T-helper 2 cell treated with Interferon-gamma antibody and Interleukin-4, amounts not matched to agents 5 μg/mL and 100 μg/mL, for 36 hours (primary cell): ENCODE measurements at regions not wholly inside any gene's neighbourhood (a gene's known extent, or its start where the extent isn't known, plus 50 kb on each side); places are given as distances from the start of the nearest gene placed in this dataset.
"Not testable (repeated sequence)": the region's sequence is repeated elsewhere in the genome, so short reads cannot be mapped to it uniquely, and the experiment has no call there.

Experiments
- DNase-seq: peaks from one replicate; pipeline ENCODE4 v3.0.0; 2021; ENCODE audit warnings: low spot score
- H3K27ac Mint-ChIP-seq: one replicate; pipeline ENCODE4 v1.8.0; 2021; ENCODE audit warnings: mild to moderate bottlenecking, mixed read lengths
- H3K27me3 Mint-ChIP-seq: one replicate; pipeline ENCODE4 v1.8.0; 2021; ENCODE audit warnings: low read depth, mixed read lengths
- H3K36me3 Mint-ChIP-seq: one replicate; pipeline ENCODE4 v1.8.0; 2021; ENCODE audit warnings: low read depth, mixed read lengths
- H3K4me1 Mint-ChIP-seq: one replicate; pipeline ENCODE4 v1.8.0; 2021; ENCODE audit warnings: low read depth, mixed read lengths
- H3K4me3 Mint-ChIP-seq: one replicate; pipeline ENCODE4 v1.8.0; 2022; ENCODE audit warnings: mild to moderate bottlenecking, moderate library complexity, mixed read lengths
- H3K9me3 Mint-ChIP-seq: one replicate; pipeline ENCODE4 v1.8.0; 2021; ENCODE audit warnings: mixed read lengths

GRCh38 chr15:25090073-25090733, 135.4 kb downstream of the SNRPN start:
- no peaks in the 10 kb centered on the region for H3K27me3 Mint-ChIP-seq
- H3K9me3 Mint-ChIP-seq, result peaks cover 88% of the 10 kb centered on the region
- H3K27ac Mint-ChIP-seq, result no peak overlapping the region
- no peak for DNase-seq
- no peak overlapping the region for H3K4me3 Mint-ChIP-seq
- H3K4me1 Mint-ChIP-seq, result no peaks in the 10 kb centered on the region
- peaks cover 81% of the 10 kb centered on the region for H3K36me3 Mint-ChIP-seq

- H3K4me3 Mint-ChIP-seq, result no peak overlapping the region
- no peak overlapping the region for H3K27ac Mint-ChIP-seq
- no peaks in the 10 kb centered on the region for H3K27me3 Mint-ChIP-seq
- no peaks in the 10 kb centered on the region for H3K4me1 Mint-ChIP-seq
- peaks cover 81% of the 10 kb centered on the region for H3K36me3 Mint-ChIP-seq
- H3K9me3 Mint-ChIP-seq, result peaks cover 84% of the 10 kb centered on the region
- DNase-seq, result no peak
These were observed 136.8 kb downstream of the SNRPN start for GRCh38 chr15:25091421-25092158.

GRCh38 chr15:25092661-25093060, 137.9 kb downstream of the SNRPN start:
- no peaks in the 10 kb centered on the region for H3K4me1 Mint-ChIP-seq
- peaks cover 83% of the 10 kb centered on the region for H3K9me3 Mint-ChIP-seq
- no peak overlapping the region for H3K4me3 Mint-ChIP-seq
- no peak overlapping the region for H3K27ac Mint-ChIP-seq
- DNase-seq, result no peak
- H3K27me3 Mint-ChIP-seq, result no peaks in the 10 kb centered on the region
- peaks cover 83% of the 10 kb centered on the region for H3K36me3 Mint-ChIP-seq

- H3K4me3 Mint-ChIP-seq, result no peak overlapping the region
- peaks cover 79% of the 10 kb centered on the region for H3K36me3 Mint-ChIP-seq
- H3K4me1 Mint-ChIP-seq, result no peaks in the 10 kb centered on the region
- H3K27me3 Mint-ChIP-seq, result no peaks in the 10 kb centered on the region
- no peak for DNase-seq
- peaks cover 79% of the 10 kb centered on the region for H3K9me3 Mint-ChIP-seq
- H3K27ac Mint-ChIP-seq, result no peak overlapping the region
These were observed 138.8 kb downstream of the SNRPN start for GRCh38 chr15:25093455-25094029.

- H3K27me3 Mint-ChIP-seq, result no peaks in the 10 kb centered on the region
- H3K4me1 Mint-ChIP-seq, result no peaks in the 10 kb centered on the region
- H3K9me3 Mint-ChIP-seq, result peaks cover 79% of the 10 kb centered on the region
- H3K27ac Mint-ChIP-seq, result no peak overlapping the region
- H3K36me3 Mint-ChIP-seq, result peaks cover 78% of the 10 kb centered on the region
- H3K4me3 Mint-ChIP-seq, result no peak overlapping the region
- no peak for DNase-seq
These were observed 139.3 kb downstream of the SNRPN start for GRCh38 chr15:25094066-25094465.

- peaks cover 77% of the 10 kb centered on the region for H3K36me3 Mint-ChIP-seq
- H3K27me3 Mint-ChIP-seq, result no peaks in the 10 kb centered on the region
- no peaks in the 10 kb centered on the region for H3K4me1 Mint-ChIP-seq
- H3K4me3 Mint-ChIP-seq, result no peak overlapping the region
- no peak overlapping the region for H3K27ac Mint-ChIP-seq
- peaks cover 77% of the 10 kb centered on the region for H3K9me3 Mint-ChIP-seq
- no peak for DNase-seq
These were observed 139.7 kb downstream of the SNRPN start for GRCh38 chr15:25094519-25094918.

GRCh38 chr15:25095179-25095578, 140.4 kb downstream of the SNRPN start:
- Mint-ChIP-seq H3K27me3 (no peaks in the 10 kb centered on the region), H3K36me3 (peaks cover 76% of the 10 kb centered on the region)
- no peak for DNase-seq

GRCh38 chr15:25099966-25100365, 145.2 kb downstream of the SNRPN start:
- DNase-seq, H3K4me1 Mint-ChIP-seq, H3K4me3 Mint-ChIP-seq, H3K27me3 Mint-ChIP-seq, H3K27ac Mint-ChIP-seq: not testable (repeated sequence)
- H3K36me3 Mint-ChIP-seq, result peaks cover 47% of the 10 kb centered on the region
- H3K9me3 Mint-ChIP-seq, result peaks cover 45% of the 10 kb centered on the region

More at GRCh38 chr15:25095179-25095578, 140.4 kb downstream of the SNRPN start:
- no peak overlapping the region for H3K27ac Mint-ChIP-seq
- no peak overlapping the region for H3K4me3 Mint-ChIP-seq
- peaks cover 71% of the 10 kb centered on the region for H3K9me3 Mint-ChIP-seq
- H3K4me1 Mint-ChIP-seq, result no peaks in the 10 kb centered on the region

- DNase-seq, result no peak
- no peak overlapping the region for H3K4me3 Mint-ChIP-seq
- no peak overlapping the region for H3K27ac Mint-ChIP-seq
- H3K9me3 Mint-ChIP-seq, result peaks cover 60% of the 10 kb centered on the region
- no peaks in the 10 kb centered on the region for H3K27me3 Mint-ChIP-seq
- peaks cover 55% of the 10 kb centered on the region for H3K36me3 Mint-ChIP-seq
- H3K4me1 Mint-ChIP-seq, result no peaks in the 10 kb centered on the region
These were observed 151.4 kb downstream of the SNRPN start for GRCh38 chr15:25106209-25106608.

- Mint-ChIP-seq H3K4me1 (no peaks in the 10 kb centered on the region), H3K4me3 (no peak overlapping the region), H3K9me3 (peaks cover 42% of the 10 kb centered on the region), H3K27me3 (no peaks in the 10 kb centered on the region), H3K27ac (no peak overlapping the region), H3K36me3 (no peaks in the 10 kb centered on the region)
- no peak for DNase-seq
These were observed 179.0 kb downstream of the SNRPN start for GRCh38 chr15:25133804-25134203.

GRCh38 chr15:25134546-25134945, 179.8 kb downstream of the SNRPN start:
- Mint-ChIP-seq H3K4me3 (no peak overlapping the region), H3K4me1 (no peaks in the 10 kb centered on the region), H3K36me3 (no peaks in the 10 kb centered on the region), H3K9me3 (peaks cover 40% of the 10 kb centered on the region), H3K27me3 (no peaks in the 10 kb centered on the region), H3K27ac (no peak overlapping the region)
- DNase-seq, result no peak

- Mint-ChIP-seq H3K9me3 (peaks cover 47% of the 10 kb centered on the region), H3K36me3 (no peaks in the 10 kb centered on the region), H3K27ac (no peak overlapping the region), H3K4me1 (no peaks in the 10 kb centered on the region), H3K27me3 (no peaks in the 10 kb centered on the region), H3K4me3 (no peak overlapping the region)
- no peak for DNase-seq
These were observed 181.3 kb downstream of the SNRPN start for GRCh38 chr15:25136119-25136518.

- H3K4me3 Mint-ChIP-seq, result no peak overlapping the region
- H3K36me3 Mint-ChIP-seq, result no peaks in the 10 kb centered on the region
- H3K9me3 Mint-ChIP-seq, result peaks cover 48% of the 10 kb centered on the region
- DNase-seq, result no peak
- H3K27me3 Mint-ChIP-seq, result no peaks in the 10 kb centered on the region
- no peaks in the 10 kb centered on the region for H3K4me1 Mint-ChIP-seq
- no peak overlapping the region for H3K27ac Mint-ChIP-seq
These were observed 182.2 kb downstream of the SNRPN start for GRCh38 chr15:25137013-25137412.

- Mint-ChIP-seq H3K27ac (no peak overlapping the region), H3K9me3 (peaks cover 27% of the 10 kb centered on the region), H3K36me3 (no peaks in the 10 kb centered on the region), H3K4me3 (no peak overlapping the region), H3K4me1 (no peaks in the 10 kb centered on the region), H3K27me3 (no peaks in the 10 kb centered on the region)
- no peak for DNase-seq
These were observed 214.5 kb downstream of the SNRPN start for GRCh38 chr15:25169318-25169717.
